ENCODE measurements at regions not wholly inside any gene's neighbourhood (a gene's known extent, or its start where the extent isn't known, plus 50 kb on each side); places are given as distances from the start of the nearest gene placed in this dataset.
"Not testable (repeated sequence)": the region's sequence is repeated elsewhere in the genome, so short reads cannot be mapped to it uniquely, and the experiment has no call there.

- no peak for DNase-seq
Measured at GRCh38 chr3:21894459-21895340, 143.7 kb upstream of the ZNF385D start.

GRCh38 chr3:21898316-21898715, 147.3 kb upstream of the ZNF385D start:
- DNase-seq: no peak

GRCh38 chr3:21901484-21901883, 150.5 kb upstream of the ZNF385D start:
- no peak for DNase-seq

GRCh38 chr3:21902956-21903355, 151.9 kb upstream of the ZNF385D start:
- no peak for DNase-seq

- peak; percentile 86 for DNase-seq
Measured at GRCh38 chr3:21909096-21909495, 158.1 kb upstream of the ZNF385D start.

GRCh38 chr3:21912711-21913110, 161.7 kb upstream of the ZNF385D start:
- no peak for DNase-seq

- no peak for DNase-seq
Measured at GRCh38 chr3:21913791-21914190, 162.8 kb upstream of the ZNF385D start.

GRCh38 chr3:21914451-21914850, 163.4 kb upstream of the ZNF385D start:
- DNase-seq: no peak

GRCh38 chr3:21919383-21919782, 168.4 kb upstream of the ZNF385D start:
- no peak for DNase-seq

GRCh38 chr3:21920421-21920861, 169.4 kb upstream of the ZNF385D start:
- DNase-seq: no peak

GRCh38 chr3:21923156-21923555, 172.1 kb upstream of the ZNF385D start:
- not testable (repeated sequence) for DNase-seq

- no peak for DNase-seq
Measured at GRCh38 chr3:21927261-21927660, 176.3 kb upstream of the ZNF385D start.

- DNase-seq: no peak
Measured at GRCh38 chr3:21934591-21934990, 183.6 kb upstream of the ZNF385D start.

- DNase-seq: no peak
Measured at GRCh38 chr3:21936207-21936606, 185.2 kb upstream of the ZNF385D start.

- DNase-seq: no peak
Measured at GRCh38 chr3:21938267-21938681, 187.3 kb upstream of the ZNF385D start.

GRCh38 chr3:21942328-21942727, 191.3 kb upstream of the ZNF385D start:
- DNase-seq: no peak

GRCh38 chr3:21944251-21944650, 193.2 kb upstream of the ZNF385D start:
- no peak for DNase-seq

GRCh38 chr3:21952856-21953255, 201.8 kb upstream of the ZNF385D start:
- DNase-seq: no peak

- no peak for DNase-seq
Measured at GRCh38 chr3:21954709-21955108, 203.7 kb upstream of the ZNF385D start.

- DNase-seq: no peak
Measured at GRCh38 chr3:21955406-21955805, 204.4 kb upstream of the ZNF385D start.

- no peak for DNase-seq
Measured at GRCh38 chr3:21960033-21960432, 209.0 kb upstream of the ZNF385D start.

GRCh38 chr3:21962456-21962855, 211.4 kb upstream of the ZNF385D start:
- no peak for DNase-seq

- DNase-seq: not testable (repeated sequence)
Measured at GRCh38 chr3:21966457-21966856, 215.4 kb upstream of the ZNF385D start.

- no peak for DNase-seq
Measured at GRCh38 chr3:21979706-21980105, 228.7 kb upstream of the ZNF385D start.

Data from hindlimb muscle (tissue), 1 donor.